GM18861 (cell line): ENCODE measurements at regions not wholly inside any gene's neighbourhood (a gene's known extent, or its start where the extent isn't known, plus 50 kb on each side); places are given as distances from the start of the nearest gene placed in this dataset.
"Not testable (repeated sequence)": the region's sequence is repeated elsewhere in the genome, so short reads cannot be mapped to it uniquely, and the experiment has no call there.

Experiments used
- ATAC-seq: cut with Tn5 transposase; IDR thresholded peaks from one replicate; pipeline ENCODE4 v1.9.1; 2021; ENCODE audit not compliant: unreplicated experiment

- no peak for ATAC-seq
These were observed 414.7 kb upstream of the NAALADL2 start for GRCh38 chr3:174444391-174444790.

- ATAC-seq = no peak
These were observed 401.4 kb upstream of the NAALADL2 start for GRCh38 chr3:174457758-174458157.

- ATAC-seq = no peak
These were observed 398.3 kb upstream of the NAALADL2 start for GRCh38 chr3:174460831-174461230.

GRCh38 chr3:174462916-174463315 lies 396.2 kb upstream of the NAALADL2 start:
- ATAC-seq = no peak

GRCh38 chr3:174465177-174465576 lies 394.0 kb upstream of the NAALADL2 start:
- no peak for ATAC-seq

- no peak for ATAC-seq
These were observed 392.6 kb upstream of the NAALADL2 start for GRCh38 chr3:174466471-174467054.

GRCh38 chr3:174477491-174477890 lies 381.6 kb upstream of the NAALADL2 start:
- ATAC-seq = no peak

GRCh38 chr3:174480767-174481166 lies 378.4 kb upstream of the NAALADL2 start:
- no peak for ATAC-seq

GRCh38 chr3:174482541-174482940 lies 376.6 kb upstream of the NAALADL2 start:
- no peak for ATAC-seq

GRCh38 chr3:174483254-174483653 lies 375.9 kb upstream of the NAALADL2 start:
- no peak for ATAC-seq

- ATAC-seq = not testable (repeated sequence)
These were observed 375.3 kb upstream of the NAALADL2 start for GRCh38 chr3:174483856-174484255.

GRCh38 chr3:174488527-174488926 lies 370.6 kb upstream of the NAALADL2 start:
- no peak for ATAC-seq

GRCh38 chr3:174495311-174495710 lies 363.8 kb upstream of the NAALADL2 start:
- ATAC-seq = no peak

- ATAC-seq = no peak
These were observed 363.2 kb upstream of the NAALADL2 start for GRCh38 chr3:174495928-174496327.

GRCh38 chr3:174498638-174499037 lies 360.5 kb upstream of the NAALADL2 start:
- no peak for ATAC-seq

GRCh38 chr3:174505266-174505665 lies 353.9 kb upstream of the NAALADL2 start:
- ATAC-seq = no peak

GRCh38 chr3:174524203-174524602 lies 334.9 kb upstream of the NAALADL2 start:
- ATAC-seq = no peak

GRCh38 chr3:174529298-174529697 lies 329.8 kb upstream of the NAALADL2 start:
- ATAC-seq = no peak

GRCh38 chr3:174531262-174531982 lies 327.7 kb upstream of the NAALADL2 start:
- no peak for ATAC-seq

GRCh38 chr3:174532216-174532615 lies 326.9 kb upstream of the NAALADL2 start:
- ATAC-seq = no peak

- ATAC-seq = no peak
These were observed 326.4 kb upstream of the NAALADL2 start for GRCh38 chr3:174532776-174533175.

- no peak for ATAC-seq
These were observed 325.8 kb upstream of the NAALADL2 start for GRCh38 chr3:174533286-174533685.

GRCh38 chr3:174536319-174536718 lies 322.8 kb upstream of the NAALADL2 start:
- no peak for ATAC-seq
